OCI-LY7 (cell line): ENCODE measurements at regions not wholly inside any gene's neighbourhood (a gene's known extent, or its start where the extent isn't known, plus 50 kb on each side); places are given as distances from the start of the nearest gene placed in this dataset.

ENCODE experiments used
- BruUV-seq: library from RNA; stranded (reverse); fragments of 400-500 nt; replicated peaks from 2 replicates; lab custom pipeline; 2021; lab: Mats Ljungman, UMichigan
- CTCF ChIA-PET: fragments of 300-600 bp; sonication (Branson Sonifier 250); formaldehyde crosslinking; loops from one replicate; lab custom pipeline; 2022; ENCODE audit warnings: antibody characterized with exemption; ENCODE audit not compliant: unreplicated experiment; lab: Charles Lee
- POLR2A ChIA-PET: fragments of 300-600 bp; sonication (Branson Sonifier 250); formaldehyde crosslinking; loops from one replicate; lab custom pipeline; 2022; ENCODE audit warnings: antibody characterized with exemption; lab: Charles Lee
- DNase-seq: peaks from one replicate; pipeline ENCODE4 v3.0.0-alpha.2; 2015; ENCODE audit warnings: low spot score
- H2AFZ ChIP-seq: fragments of 200-600 bp; sonication (generic), shearing (Covaris generic); 2 replicates; pipeline ENCODE4 v1.6.1; 2014; ENCODE audit warnings: mild to moderate bottlenecking, antibody characterized with exemption, low read length, moderate library complexity
- H3K27ac ChIP-seq: fragments of 200-600 bp; sonication (generic); 2 replicates; pipeline ENCODE4 v1.5.1; 2014; ENCODE audit warnings: mixed run types, low read depth, mild to moderate bottlenecking, moderate library complexity, low read length, inconsistent platforms; ENCODE audit not compliant: poor library complexity, severe bottlenecking
- H3K36me3 ChIP-seq: fragments of 200-600 bp; sonication (generic); 2 replicates; pipeline ENCODE4 v1.6.1; 2014; ENCODE audit warnings: mild to moderate bottlenecking, antibody characterized with exemption, low read length, moderate library complexity, mixed read lengths; ENCODE audit not compliant: insufficient read depth
- H3K4me1 ChIP-seq: fragments of 200-600 bp; sonication (generic); 2 replicates; pipeline ENCODE4 v1.5.1; 2014; ENCODE audit warnings: mild to moderate bottlenecking, low read length; ENCODE audit not compliant: insufficient read depth, poor library complexity, severe bottlenecking
- H3K4me2 ChIP-seq: fragments of 200-600 bp; sonication (generic); 2 replicates; pipeline ENCODE4 v1.6.1; 2014; ENCODE audit warnings: mild to moderate bottlenecking, low read length
- H3K4me3 ChIP-seq: fragments of 200-600 bp; sonication (generic); 2 replicates; pipeline ENCODE4 v1.5.1; 2014; ENCODE audit warnings: mild to moderate bottlenecking, low read depth, low read length; ENCODE audit not compliant: poor library complexity, severe bottlenecking
- H3K79me2 ChIP-seq: fragments of 200-600 bp; sonication (generic); 2 replicates; pipeline ENCODE4 v1.6.1; 2016; ENCODE audit warnings: low read depth, mild to moderate bottlenecking, low read length, moderate library complexity, mixed read lengths; ENCODE audit not compliant: insufficient read depth
- H3K9me2 ChIP-seq: fragments of 200-600 bp; sonication (generic); 2 replicates; pipeline ENCODE4 v1.6.1; 2016; ENCODE audit warnings: mild to moderate bottlenecking, low read length, mixed read lengths; ENCODE audit not compliant: insufficient read depth
- H3K9me3 ChIP-seq: fragments of 200-600 bp; sonication (generic); 2 replicates; pipeline ENCODE4 v1.6.1; 2014; ENCODE audit warnings: mild to moderate bottlenecking, mixed run types, low read length, mixed read lengths
- H4K20me1 ChIP-seq: fragments of 200-600 bp; sonication (generic); 2 replicates; pipeline ENCODE4 v1.6.1; 2014; ENCODE audit warnings: mild to moderate bottlenecking, antibody characterized with exemption, low read length, moderate library complexity, mixed read lengths; ENCODE audit not compliant: insufficient read depth
- CTCF ChIP-seq: fragments of 200-600 bp; sonication (generic); conservative IDR thresholded peaks from 2 replicates; pipeline ENCODE4 v1.5.1; 2014; ENCODE audit warnings: mild to moderate bottlenecking, antibody characterized with exemption, low read length, moderate library complexity, mixed read lengths
- EZH2phosphoT487 ChIP-seq: fragments of 200-600 bp; sonication (generic); IDR thresholded peaks from 2 replicates; pipeline ENCODE4 v1.6.1; 2018; ENCODE audit warnings: low read depth, borderline replicate concordance, mild to moderate bottlenecking, mixed run types, antibody characterized with exemption, low read length, moderate library complexity, mixed read lengths
- intact Hi-C: fragments of 100-400 bp; cut with micrococcal nuclease; formaldehyde crosslinking; loops from one replicate; pipeline ENCODE4 v1.10.0; 2022; ENCODE audit not compliant: unreplicated experiment

DNA sequence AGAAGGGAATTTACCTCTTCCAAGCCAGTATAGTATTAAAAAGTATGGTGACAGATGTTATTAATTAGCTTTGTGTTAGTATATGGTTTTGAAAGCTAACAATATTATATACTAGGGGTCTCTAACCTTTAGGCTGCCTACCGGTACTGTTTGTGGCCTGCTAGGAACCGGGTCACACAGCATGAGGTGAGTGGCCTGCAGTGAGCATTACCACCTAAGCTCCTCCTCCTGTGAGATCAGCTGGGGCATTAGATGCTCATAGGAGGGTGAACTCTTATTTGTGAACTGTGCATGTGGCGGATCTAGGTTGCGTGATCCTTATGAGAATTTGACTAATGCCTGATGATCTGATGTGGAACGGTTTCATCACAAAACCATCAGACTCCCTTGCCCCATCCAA is 583.4 kb upstream of the CDH2 start:
- CTCF ChIA-PET: no interaction called here

GRCh38 chr18:28757466-28758008 is 580.6 kb upstream of the CDH2 start:
- intact Hi-C loops: no loop called here
- ChIA-PET CTCF (no interaction called here), POLR2A (interaction anchor here (0.6 to 0.7 kb wide), 3 partner anchors 17 to 1336 kb away, joined by 3 to 4 read pairs (median 3); no protein-coding TSS in a partner anchor)
- no peak for TF ChIP-seq CTCF
- no peak overlapping the region for H3K4me2 ChIP-seq
- no peak for DNase-seq
- no peaks in the 10 kb centered on the region for H4K20me1 ChIP-seq
- H3K79me2 ChIP-seq: no peaks in the 10 kb centered on the region
- H3K9me2 ChIP-seq: no peaks in the 10 kb centered on the region
- BruUV-seq: no TSS peak
- no peaks in the 10 kb centered on the region for H3K4me1 ChIP-seq
- H3K36me3 ChIP-seq: no peaks in the 10 kb centered on the region
- no peak overlapping the region for H2AFZ ChIP-seq
- H3K4me3 ChIP-seq: no peak overlapping the region
- H3K9me3 ChIP-seq: no peaks in the 10 kb centered on the region
- no peak overlapping the region for H3K27ac ChIP-seq

More for the DNA sequence above, 583.4 kb upstream of the CDH2 start:
- Histone ChIP-seq H3K4me3 (no peak overlapping the region), H2AFZ (no peak overlapping the region), H3K4me2 (no peak overlapping the region), H4K20me1 (no peaks in the 10 kb centered on the region), H3K9me2 (no peaks in the 10 kb centered on the region), H3K79me2 (no peaks in the 10 kb centered on the region), H3K9me3 (no peaks in the 10 kb centered on the region), H3K36me3 (no peaks in the 10 kb centered on the region), H3K4me1 (no peaks in the 10 kb centered on the region), H3K27ac (no peak overlapping the region)
- BruUV-seq: no TSS peak
- TF ChIP-seq CTCF: no peak
- POLR2A ChIA-PET: no interaction called here
- intact Hi-C loops: no loop called here
- no peak for DNase-seq

GRCh38 chr18:28743115-28743514 is 566.2 kb upstream of the CDH2 start:
- Histone ChIP-seq H3K4me1 (no peaks in the 10 kb centered on the region), H3K36me3 (no peaks in the 10 kb centered on the region), H2AFZ (no peak overlapping the region), H3K27ac (no peak overlapping the region), H3K79me2 (no peaks in the 10 kb centered on the region), H3K9me3 (no peaks in the 10 kb centered on the region), H3K4me2 (no peak overlapping the region), H3K9me2 (no peaks in the 10 kb centered on the region), H4K20me1 (no peaks in the 10 kb centered on the region), H3K4me3 (no peak overlapping the region)
- ChIA-PET POLR2A (no interaction called here), CTCF (no interaction called here)
- intact Hi-C loops: no loop called here
- no TSS peak for BruUV-seq
- TF ChIP-seq CTCF: no peak
- TF ChIP-seq EZH2phosphoT487: no peak
- DNase-seq: no peak
